ENCODE measurements at regions not wholly inside any gene's neighbourhood (a gene's known extent, or its start where the extent isn't known, plus 50 kb on each side); places are given as distances from the start of the nearest gene placed in this dataset.
"Not testable (repeated sequence)": the region's sequence is repeated elsewhere in the genome, so short reads cannot be mapped to it uniquely, and the experiment has no call there.

GRCh38 chr14:53386362-53386761 is 233.2 kb upstream of the DDHD1 start:
- no peak for DNase-seq

GRCh38 chr14:53384536-53384935 is 231.4 kb upstream of the DDHD1 start:
- no peak for DNase-seq

- DNase-seq: no peak
These were observed 230.9 kb upstream of the DDHD1 start for GRCh38 chr14:53384073-53384472.

- DNase-seq: no peak
These were observed 228.8 kb upstream of the DDHD1 start for GRCh38 chr14:53381895-53382294.

- DNase-seq: no peak
These were observed 227.7 kb upstream of the DDHD1 start for GRCh38 chr14:53380867-53381225.

- DNase-seq: no peak
These were observed 227.1 kb upstream of the DDHD1 start for GRCh38 chr14:53380052-53380866.

GRCh38 chr14:53378142-53378541 is 225.0 kb upstream of the DDHD1 start:
- no peak for DNase-seq

- DNase-seq: no peak
These were observed 222.9 kb upstream of the DDHD1 start for GRCh38 chr14:53376064-53376463.

GRCh38 chr14:53375599-53375998 is 222.5 kb upstream of the DDHD1 start:
- DNase-seq: no peak

- DNase-seq: no peak
These were observed 215.6 kb upstream of the DDHD1 start for GRCh38 chr14:53368711-53369201.

- no peak for DNase-seq
These were observed 214.9 kb upstream of the DDHD1 start for GRCh38 chr14:53368066-53368465.

GRCh38 chr14:53367644-53368026 is 214.5 kb upstream of the DDHD1 start:
- DNase-seq: no peak

- DNase-seq: no peak
These were observed 212.5 kb upstream of the DDHD1 start for GRCh38 chr14:53365486-53366130.

- DNase-seq: not testable (repeated sequence)
These were observed 209.8 kb upstream of the DDHD1 start for GRCh38 chr14:53362916-53363315.

- no peak for DNase-seq
These were observed 207.7 kb upstream of the DDHD1 start for GRCh38 chr14:53360829-53361228.

GRCh38 chr14:53358166-53358565 is 205.0 kb upstream of the DDHD1 start:
- no peak for DNase-seq

GRCh38 chr14:53356361-53357150 is 203.4 kb upstream of the DDHD1 start:
- DNase-seq: no peak

- DNase-seq: no peak
These were observed 202.5 kb upstream of the DDHD1 start for GRCh38 chr14:53355581-53356112.

GRCh38 chr14:53354336-53354735 is 201.2 kb upstream of the DDHD1 start:
- DNase-seq: no peak

- no peak for DNase-seq
These were observed 197.7 kb upstream of the DDHD1 start for GRCh38 chr14:53350866-53351265.

GRCh38 chr14:53350429-53350828 is 197.3 kb upstream of the DDHD1 start:
- DNase-seq: no peak

- DNase-seq: no peak
These were observed 193.9 kb upstream of the DDHD1 start for GRCh38 chr14:53346988-53347387.

GRCh38 chr14:53341324-53341723 is 188.2 kb upstream of the DDHD1 start:
- DNase-seq: no peak

Data from effector CD4-positive, alpha-beta T cell (primary cell).